ENCODE measurements at regions not wholly inside any gene's neighbourhood (a gene's known extent, or its start where the extent isn't known, plus 50 kb on each side); places are given as distances from the start of the nearest gene placed in this dataset.

DNA sequence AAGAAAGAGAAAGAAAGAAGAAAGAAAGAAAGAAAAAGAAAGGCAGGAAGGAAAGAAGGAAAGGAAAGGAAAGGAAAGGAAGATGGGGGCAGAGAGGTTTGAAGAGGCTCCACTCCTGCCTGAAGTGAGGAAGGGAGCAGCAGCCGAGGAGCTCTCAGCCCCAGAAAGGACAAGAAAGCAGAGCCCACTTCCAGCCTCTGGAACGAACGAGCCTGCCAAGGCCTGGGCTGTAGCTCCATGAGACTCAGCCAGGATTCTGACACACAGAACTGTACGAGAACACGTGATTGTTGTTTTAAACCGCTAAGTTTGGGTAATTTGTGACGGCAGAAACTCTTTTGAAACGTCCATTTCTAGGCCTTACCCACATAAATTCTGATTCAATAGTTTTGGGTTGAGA lies 69.5 kb downstream of the TTLL2 start:
- TF ChIP-seq SP140L (CRISPR knock-in tag; IDR thresholded peaks at IDR 0.05; ENCODE audit: borderline replicate concordance) (no peak), RCOR2 (CRISPR knock-in tag; IDR thresholded peaks at IDR 0.05) (no peak), ZNF720 (CRISPR knock-in tag; IDR thresholded peaks at IDR 0.05) (no peak)
- TF ChIP-seq, protein P1, sequence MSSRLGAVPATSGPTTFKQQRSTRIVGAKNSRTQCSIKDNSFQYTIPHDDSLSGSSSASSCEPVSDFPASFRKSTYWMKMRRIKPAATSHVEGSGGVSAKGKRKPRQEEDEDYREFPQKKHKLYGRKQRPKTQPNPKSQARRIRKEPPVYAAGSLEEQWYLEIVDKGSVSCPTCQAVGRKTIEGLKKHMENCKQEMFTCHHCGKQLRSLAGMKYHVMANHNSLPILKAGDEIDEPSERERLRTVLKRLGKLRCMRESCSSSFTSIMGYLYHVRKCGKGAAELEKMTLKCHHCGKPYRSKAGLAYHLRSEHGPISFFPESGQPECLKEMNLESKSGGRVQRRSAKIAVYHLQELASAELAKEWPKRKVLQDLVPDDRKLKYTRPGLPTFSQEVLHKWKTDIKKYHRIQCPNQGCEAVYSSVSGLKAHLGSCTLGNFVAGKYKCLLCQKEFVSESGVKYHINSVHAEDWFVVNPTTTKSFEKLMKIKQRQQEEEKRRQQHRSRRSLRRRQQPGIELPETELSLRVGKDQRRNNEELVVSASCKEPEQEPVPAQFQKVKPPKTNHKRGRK (CRISPR knock-in tag; IDR thresholded peaks at IDR 0.05): peak; percentile 86
- TF ChIP-seq, protein P2, sequence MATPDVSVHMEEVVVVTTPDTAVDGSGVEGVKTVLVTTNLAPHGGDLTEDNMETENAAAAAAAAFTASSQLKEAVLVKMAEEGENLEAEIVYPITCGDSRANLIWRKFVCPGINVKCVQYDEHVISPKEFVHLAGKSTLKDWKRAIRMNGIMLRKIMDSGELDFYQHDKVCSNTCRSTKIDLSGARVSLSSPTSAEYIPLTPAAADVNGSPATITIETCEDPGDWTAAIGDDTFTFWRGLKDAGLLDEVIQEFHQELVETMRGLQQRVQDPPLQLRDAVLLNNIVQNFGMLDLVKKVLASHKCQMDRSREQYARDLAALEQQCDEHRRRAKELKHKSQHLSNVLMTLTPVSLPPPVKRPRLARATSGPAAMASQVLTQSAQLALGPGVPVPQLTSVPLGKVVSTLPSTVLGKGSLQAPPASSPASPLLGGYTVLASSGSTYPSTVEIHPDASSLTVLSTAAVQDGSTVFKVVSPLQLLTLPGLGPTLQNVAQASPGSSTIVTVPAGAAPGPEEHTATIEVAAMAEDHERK (CRISPR knock-in tag; IDR thresholded peaks at IDR 0.05; ENCODE audit: low read depth): no peak
- no peak overlapping the region for H3K4me3 ChIP-seq (replicated peaks in 1 of 3; ENCODE audit: insufficient read depth in 1 of 3, low read depth in 2 of 3, low read length in 3 of 3)

DNA sequence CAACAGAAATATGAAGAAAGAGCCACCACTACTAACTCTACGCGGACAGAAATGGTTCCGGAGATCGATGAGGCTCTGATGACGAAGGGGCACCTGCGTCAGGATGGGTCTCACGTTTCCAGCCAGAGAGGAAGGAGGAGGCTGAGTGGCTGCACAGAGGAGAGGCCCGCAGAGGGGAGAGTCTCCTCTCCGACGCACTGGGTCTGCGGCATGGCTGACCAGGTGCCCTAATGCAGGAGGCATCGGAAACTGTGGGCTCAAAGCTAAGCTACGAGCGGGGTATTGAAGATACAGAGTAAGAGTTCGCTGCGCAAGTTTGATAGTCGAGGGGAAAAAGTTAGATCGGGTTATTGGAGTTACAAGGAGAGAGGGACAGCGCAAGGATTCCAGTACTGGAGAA lies 69.9 kb downstream of the TTLL2 start:
- POLR2A ChIA-PET: no interaction called here
- Histone ChIP-seq H3K36me3 (replicated peaks in 1 of 2; ENCODE audit: control insufficient read depth in 1 of 2, insufficient read depth in 2 of 2, low read length in 2 of 2) (no peaks in the 10 kb centered on the region), H3K9me3 (ENCODE audit: low read length) (no peaks in the 10 kb centered on the region), H3K79me2 (ENCODE audit: insufficient read depth, low read length) (no peaks in the 10 kb centered on the region), H3K4me3 (replicated peaks in 1 of 3; ENCODE audit: insufficient read depth in 1 of 3, low read depth in 2 of 3, low read length in 3 of 3) (no peak overlapping the region), H3K4me2 (ENCODE audit: low read depth, low read length) (no peak overlapping the region), H3K27ac (ENCODE audit: extremely low read length, insufficient read depth, low read length) (no peak overlapping the region), H3K9ac (ENCODE audit: insufficient read depth, low read depth, low read length) (no peak overlapping the region), H4K20me1 (ENCODE audit: insufficient read depth, low read length) (no peaks in the 10 kb centered on the region), H3K4me1 (ENCODE audit: insufficient read depth, low read length) (peaks cover 56% of the 10 kb centered on the region), H3K27me3 (ENCODE audit: control insufficient read depth in 1 of 2, insufficient read depth in 2 of 2, low read length in 2 of 2) (peaks cover 1 to 27% of the 10 kb centered on the region in 2 experiments), H2AFZ (ENCODE audit: low read length) (no peak overlapping the region)
- in situ Hi-C loops (cut with HindIII; ENCODE audit: extremely low pct_ligation_motif_present, low pct_unique_long_range_greater_than_20kb): no loop called here
- DNase-seq (ENCODE audit: low spot score): no peak
- TF ChIP-seq PLRG1 (conservative IDR thresholded peaks at IDR 0.05): no peak
- TF ChIP-seq, protein P3, sequence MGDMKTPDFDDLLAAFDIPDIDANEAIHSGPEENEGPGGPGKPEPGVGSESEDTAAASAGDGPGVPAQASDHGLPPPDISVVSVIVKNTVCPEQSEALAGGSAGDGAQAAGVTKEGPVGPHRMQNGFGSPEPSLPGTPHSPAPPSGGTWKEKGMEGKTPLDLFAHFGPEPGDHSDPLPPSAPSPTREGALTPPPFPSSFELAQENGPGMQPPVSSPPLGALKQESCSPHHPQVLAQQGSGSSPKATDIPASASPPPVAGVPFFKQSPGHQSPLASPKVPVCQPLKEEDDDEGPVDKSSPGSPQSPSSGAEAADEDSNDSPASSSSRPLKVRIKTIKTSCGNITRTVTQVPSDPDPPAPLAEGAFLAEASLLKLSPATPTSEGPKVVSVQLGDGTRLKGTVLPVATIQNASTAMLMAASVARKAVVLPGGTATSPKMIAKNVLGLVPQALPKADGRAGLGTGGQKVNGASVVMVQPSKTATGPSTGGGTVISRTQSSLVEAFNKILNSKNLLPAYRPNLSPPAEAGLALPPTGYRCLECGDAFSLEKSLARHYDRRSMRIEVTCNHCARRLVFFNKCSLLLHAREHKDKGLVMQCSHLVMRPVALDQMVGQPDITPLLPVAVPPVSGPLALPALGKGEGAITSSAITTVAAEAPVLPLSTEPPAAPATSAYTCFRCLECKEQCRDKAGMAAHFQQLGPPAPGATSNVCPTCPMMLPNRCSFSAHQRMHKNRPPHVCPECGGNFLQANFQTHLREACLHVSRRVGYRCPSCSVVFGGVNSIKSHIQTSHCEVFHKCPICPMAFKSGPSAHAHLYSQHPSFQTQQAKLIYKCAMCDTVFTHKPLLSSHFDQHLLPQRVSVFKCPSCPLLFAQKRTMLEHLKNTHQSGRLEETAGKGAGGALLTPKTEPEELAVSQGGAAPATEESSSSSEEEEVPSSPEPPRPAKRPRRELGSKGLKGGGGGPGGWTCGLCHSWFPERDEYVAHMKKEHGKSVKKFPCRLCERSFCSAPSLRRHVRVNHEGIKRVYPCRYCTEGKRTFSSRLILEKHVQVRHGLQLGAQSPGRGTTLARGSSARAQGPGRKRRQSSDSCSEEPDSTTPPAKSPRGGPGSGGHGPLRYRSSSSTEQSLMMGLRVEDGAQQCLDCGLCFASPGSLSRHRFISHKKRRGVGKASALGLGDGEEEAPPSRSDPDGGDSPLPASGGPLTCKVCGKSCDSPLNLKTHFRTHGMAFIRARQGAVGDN (CRISPR knock-in tag; IDR thresholded peaks at IDR 0.05): peak; percentile 21; the same call in 1 of the 2 replicates
- 85% methylated on average over 19 of the region's 19 CpGs for WGBS (ENCODE audit: low lambda C conversion rate)
- ATAC-seq: no peak
- intact Hi-C loops (cut with micrococcal nuclease; ENCODE audit: unreplicated experiment): no loop called here
- CTCF ChIA-PET (ENCODE audit: low intra/inter-chr PET ratio, low total read pairs): no interaction called here
- no TSS peak for BruUV-seq (replicated peaks)
- no peak for FAIRE-seq

More for the DNA sequence above, 69.5 kb downstream of the TTLL2 start:
- FAIRE-seq: no peak
- H2AFZ ChIP-seq (ENCODE audit: low read length): no peak overlapping the region
- CTCF ChIA-PET (ENCODE audit: low intra/inter-chr PET ratio, low total read pairs): no interaction called here
- intact Hi-C loops (cut with micrococcal nuclease; ENCODE audit: unreplicated experiment) (no loop called here), in situ Hi-C loops (cut with HindIII; ENCODE audit: extremely low pct_ligation_motif_present, low pct_unique_long_range_greater_than_20kb) (no loop called here)
- no peaks in the 10 kb centered on the region for H3K9me3 ChIP-seq (ENCODE audit: low read length)
- no peaks in the 10 kb centered on the region for H4K20me1 ChIP-seq (ENCODE audit: insufficient read depth, low read length)
- 63% methylated on average over 8 of the region's 8 CpGs for WGBS (ENCODE audit: low lambda C conversion rate)
- no TSS peak for BruUV-seq (replicated peaks)
- no peak for DNase-seq (ENCODE audit: low spot score)
- H3K4me2 ChIP-seq (ENCODE audit: low read depth, low read length): no peak overlapping the region
- H3K27ac ChIP-seq (ENCODE audit: extremely low read length, insufficient read depth, low read length): no peak overlapping the region
- H3K27me3 ChIP-seq (ENCODE audit: control insufficient read depth in 1 of 2, insufficient read depth in 2 of 2, low read length in 2 of 2): peaks cover 1 to 27% of the 10 kb centered on the region in 2 experiments
- no peak overlapping the region for H3K9ac ChIP-seq (ENCODE audit: insufficient read depth, low read depth, low read length)
- no peaks in the 10 kb centered on the region for H3K79me2 ChIP-seq (ENCODE audit: insufficient read depth, low read length)
- H3K36me3 ChIP-seq (replicated peaks in 1 of 2; ENCODE audit: control insufficient read depth in 1 of 2, insufficient read depth in 2 of 2, low read length in 2 of 2): no peaks in the 10 kb centered on the region
- no peak for ATAC-seq
- peaks cover 53% of the 10 kb centered on the region for H3K4me1 ChIP-seq (ENCODE audit: insufficient read depth, low read length)
- POLR2A ChIA-PET: no interaction called here
